HG03039 (cell line): ENCODE measurements at regions not wholly inside any gene's neighbourhood (a gene's known extent, or its start where the extent isn't known, plus 50 kb on each side); places are given as distances from the start of the nearest gene placed in this dataset.
"Not testable (repeated sequence)": the region's sequence is repeated elsewhere in the genome, so short reads cannot be mapped to it uniquely, and the experiment has no call there.

Source experiments
- ATAC-seq: cut with Tn5 transposase; IDR thresholded peaks from one replicate; pipeline ENCODE4 v1.9.1; 2021; ENCODE audit warnings: mild to moderate bottlenecking, moderate library complexity; ENCODE audit not compliant: unreplicated experiment

GRCh38 chr6:6966569-6966968, 141.2 kb upstream of the RREB1 start:
- no peak for ATAC-seq

- ATAC-seq, result no peak
Observed at GRCh38 chr6:6968357-6968730, 139.4 kb upstream of the RREB1 start.

GRCh38 chr6:6968731-6969552, 138.8 kb upstream of the RREB1 start:
- no peak for ATAC-seq

- no peak for ATAC-seq
Observed at GRCh38 chr6:6969761-6970223, 138.0 kb upstream of the RREB1 start.

- no peak for ATAC-seq
Observed at GRCh38 chr6:6970851-6971250, 136.9 kb upstream of the RREB1 start.

- ATAC-seq, result no peak
Observed at GRCh38 chr6:6971369-6971768, 136.4 kb upstream of the RREB1 start.

- ATAC-seq, result no peak
Observed at GRCh38 chr6:6972456-6972855, 135.3 kb upstream of the RREB1 start.

GRCh38 chr6:6973721-6974120, 134.0 kb upstream of the RREB1 start:
- ATAC-seq, result no peak

GRCh38 chr6:6975459-6976111, 132.2 kb upstream of the RREB1 start:
- ATAC-seq, result no peak

- ATAC-seq, result no peak
Observed at GRCh38 chr6:6976193-6976592, 131.6 kb upstream of the RREB1 start.

- no peak for ATAC-seq
Observed at GRCh38 chr6:6978731-6979130, 129.0 kb upstream of the RREB1 start.

- ATAC-seq, result no peak
Observed at GRCh38 chr6:6980999-6981597, 126.7 kb upstream of the RREB1 start.

GRCh38 chr6:6981681-6982322, 126.0 kb upstream of the RREB1 start:
- ATAC-seq, result no peak

GRCh38 chr6:6982663-6983062, 125.1 kb upstream of the RREB1 start:
- ATAC-seq, result no peak

- no peak for ATAC-seq
Observed at GRCh38 chr6:6984585-6985366, 123.0 kb upstream of the RREB1 start.

GRCh38 chr6:6986344-6986743, 121.4 kb upstream of the RREB1 start:
- ATAC-seq, result no peak

- no peak for ATAC-seq
Observed at GRCh38 chr6:6987749-6988148, 120.0 kb upstream of the RREB1 start.

- ATAC-seq, result not testable (repeated sequence)
Observed at GRCh38 chr6:6990059-6990458, 117.7 kb upstream of the RREB1 start.

GRCh38 chr6:6993503-6994237, 114.1 kb upstream of the RREB1 start:
- ATAC-seq, result no peak

- ATAC-seq, result no peak
Observed at GRCh38 chr6:6994796-6995195, 113.0 kb upstream of the RREB1 start.
